A549 (cell line): ENCODE measurements at regions not wholly inside any gene's neighbourhood (a gene's known extent, or its start where the extent isn't known, plus 50 kb on each side); places are given as distances from the start of the nearest gene placed in this dataset.

Experiments used
- ATAC-seq, 2 experiments: fragments of 200-7000 bp in 1 of 2; fragments of >200 bp in 1 of 2; cut with Nextera tagmentation in 1 of 2; cut with Tn5 transposase in 1 of 2; 3 replicates each; pipeline versions ENCODE4 v1.8.0 to v1.9.1; 2018 to 2020; ENCODE audit warnings: mild to moderate bottlenecking in 1 of 2, moderate library complexity in 1 of 2
- CTCF ChIA-PET: fragments of 300-600 bp; sonication (Branson Sonifier 250); formaldehyde crosslinking; extraction: SDS; loops from one replicate; lab custom pipeline; 2021; ENCODE audit warnings: antibody characterized with exemption, inconsistent platforms; lab: Yijun Ruan, JAX
- POLR2A ChIA-PET: fragments of 350-600 bp; formaldehyde crosslinking; extraction: SDS; loops from one replicate; lab custom pipeline; 2021; ENCODE audit warnings: antibody characterized with exemption, inconsistent platforms; lab: Yijun Ruan, JAX
- DNase-seq, 2 experiments: peaks; one replicate each; pipeline versions ENCODE4 v3.0.0 to v3.0.0-alpha.2; 2011 to 2016; ENCODE audit warnings: low read depth in 1 of 2, low spot score in 1 of 2
- FAIRE-seq: peaks from 2 replicates; lab custom pipeline; 2011; peaks lifted over from hg19 to GRCh38; lab: Jason Lieb, UNC
- H3K27ac ChIP-seq, 2 experiments: fragments of >200 bp; sonication (Bioruptor Twin); formaldehyde crosslinking; 3 replicates each; pipeline ENCODE4 v1.5.1; 2016 to 2017
- H3K4me1 ChIP-seq: fragments of >200 bp; sonication (Bioruptor Twin); formaldehyde crosslinking; 3 replicates; pipeline ENCODE4 v1.6.1; 2016
- H3K4me2 ChIP-seq: fragments of >200 bp; sonication (Bioruptor Twin); formaldehyde crosslinking; 3 replicates; pipeline ENCODE4 v1.6.1; 2016
- H3K4me3 ChIP-seq: fragments of >200 bp; sonication (Bioruptor Twin); formaldehyde crosslinking; 3 replicates; pipeline ENCODE4 v1.5.1; 2016
- H3K9me3 ChIP-seq: fragments of >200 bp; sonication (Bioruptor Twin); formaldehyde crosslinking; 3 replicates; pipeline ENCODE4 v1.6.1; 2016
- BCL3 ChIP-seq: fragments of >200 bp; sonication (Bioruptor Twin); formaldehyde crosslinking; IDR thresholded peaks from 3 replicates; pipeline ENCODE4 v1.6.1; 2016
- CBX8 ChIP-seq: fragments of 200-600 bp; sonication (generic); IDR thresholded peaks from 2 replicates; pipeline ENCODE4 v1.6.1; 2016
- CEBPB ChIP-seq, 2 experiments: fragments of >200 bp in 1 of 2; sonication (Bioruptor Twin) in 1 of 2; formaldehyde crosslinking in 1 of 2; IDR thresholded peaks; 2 replicates each; pipeline ENCODE4 v1.6.1; 2012 to 2016
- CHD2 ChIP-seq: fragments of 150-350 bp; IDR thresholded peaks from 2 replicates; pipeline ENCODE4 v1.6.1; 2014; ENCODE audit warnings: low read length; ENCODE audit not compliant: partially characterized antibody
- CHD4 ChIP-seq: fragments of 200-600 bp; sonication (generic); IDR thresholded peaks from 2 replicates; pipeline ENCODE4 v1.6.1; 2016; ENCODE audit warnings: antibody characterized with exemption, mild to moderate bottlenecking, borderline replicate concordance
- E2F6 ChIP-seq: IDR thresholded peaks from 2 replicates; pipeline ENCODE4 v1.6.1; 2012; ENCODE audit warnings: low read depth, borderline replicate concordance
- EHF ChIP-seq: fragments of 250-450 bp; sonication (Bioruptor Pico); IDR thresholded peaks from 2 replicates; pipeline ENCODE4 v1.5.0; 2020; ENCODE audit warnings: mild to moderate bottlenecking
- FOSB ChIP-seq: fragments of 250-450 bp; sonication (Bioruptor Pico); IDR thresholded peaks from 2 replicates; pipeline ENCODE4 v1.5.0; 2020; ENCODE audit warnings: mild to moderate bottlenecking, moderate library complexity
- GATA3 ChIP-seq: IDR thresholded peaks from 2 replicates; pipeline ENCODE4 v1.6.1; 2012; ENCODE audit warnings: borderline replicate concordance
- HES2 ChIP-seq: fragments of >200 bp; sonication (Bioruptor Twin); formaldehyde crosslinking; IDR thresholded peaks from 2 replicates; pipeline ENCODE4 v1.6.1; 2016
- HEYL ChIP-seq: fragments of 250-450 bp; sonication (Bioruptor Pico); IDR thresholded peaks from 2 replicates; pipeline ENCODE4 v1.8.0; 2021; ENCODE audit warnings: mild to moderate bottlenecking, moderate library complexity
- JUN ChIP-seq, 2 experiments: fragments of >200 bp; sonication (Bioruptor Twin); formaldehyde crosslinking; IDR thresholded peaks; 2 replicates in 1 of 2; 3 replicates in 1 of 2; pipeline ENCODE4 v1.6.1; 2016 to 2017
- JUNB ChIP-seq: fragments of >200 bp; sonication (Bioruptor Twin); formaldehyde crosslinking; IDR thresholded peaks from 2 replicates; pipeline ENCODE4 v1.6.1; 2016
- KDM1A ChIP-seq: fragments of 200-600 bp; sonication (generic); IDR thresholded peaks from 2 replicates; pipeline ENCODE4 v1.6.1; 2016; ENCODE audit warnings: low read depth, mild to moderate bottlenecking
- MAX ChIP-seq: IDR thresholded peaks from 2 replicates; pipeline ENCODE4 v1.6.1; 2012
- MYC ChIP-seq: IDR thresholded peaks from 2 replicates; pipeline ENCODE4 v1.6.1; 2012; ENCODE audit warnings: mild to moderate bottlenecking, inconsistent platforms, low read length, improper control_type of control experiment, borderline replicate concordance
- NR3C1 ChIP-seq: fragments of >200 bp; sonication (Bioruptor Twin); formaldehyde crosslinking; IDR thresholded peaks from 3 replicates; pipeline ENCODE4 v1.6.1; 2017
- PHF8 ChIP-seq: fragments of 200-600 bp; sonication (generic); IDR thresholded peaks from 2 replicates; pipeline ENCODE4 v1.6.1; 2016; ENCODE audit warnings: low read depth, mild to moderate bottlenecking, antibody characterized with exemption, moderate library complexity, borderline replicate concordance
- POLR2A ChIP-seq: IDR thresholded peaks from 2 replicates; pipeline ENCODE4 v1.6.1; 2012; ENCODE audit warnings: mild to moderate bottlenecking, low read length
- REST ChIP-seq: fragments of 200-600 bp; sonication (generic); IDR thresholded peaks from 2 replicates; pipeline ENCODE4 v1.6.1; 2016; ENCODE audit warnings: antibody characterized with exemption, mild to moderate bottlenecking, moderate library complexity
- SMC3 ChIP-seq: fragments of >200 bp; sonication (Bioruptor Twin); formaldehyde crosslinking; IDR thresholded peaks from 3 replicates; pipeline ENCODE4 v1.6.1; 2018; ENCODE audit warnings: inconsistent platforms
- USF2 ChIP-seq: fragments of 450-650 bp; IDR thresholded peaks from 2 replicates; pipeline ENCODE4 v1.6.1; 2014; ENCODE audit warnings: antibody characterized with exemption
- ZFP36 ChIP-seq: fragments of 450-650 bp; IDR thresholded peaks from 2 replicates; pipeline ENCODE4 v1.6.1; 2014; ENCODE audit warnings: borderline replicate concordance; ENCODE audit not compliant: partially characterized antibody
- ZSCAN20 ChIP-seq: fragments of 250-450 bp; sonication (Bioruptor Pico); IDR thresholded peaks from 2 replicates; pipeline ENCODE4 v1.8.0; 2022; ENCODE audit warnings: mild to moderate bottlenecking, moderate library complexity
- WGBS: methylation state at CpG from one replicate; pipeline ENCODE4 v1.1.6; 2017; ENCODE audit errors: missing lambda C conversion rate; 5-methylcytosine and 5-hydroxymethylcytosine counted together

- TF ChIP-seq KDM1A, result no peak
- TF ChIP-seq SMC3, result no peak
- no peak for TF ChIP-seq USF2
- no peak for TF ChIP-seq EHF (CRISPR knock-in tag)
- TF ChIP-seq, all 56 proteins: peak for 0
Observed at GRCh38 chr20:48194583-48194982, 409.3 kb upstream of the SULF2 start (continued).

GRCh38 chr20:48193627-48194425 is 408.5 kb upstream of the SULF2 start:
- no peak for DNase-seq
- TF ChIP-seq HEYL (CRISPR knock-in tag) (no peak), ZFP36 (no peak), CEBPB (IDR thresholded peaks at IDR 0.05) (no peak)
- H3K9me3 ChIP-seq, result peaks cover 8% of the 10 kb centered on the region; the same call in 2 of the 3 replicates
- no peak overlapping the region for H3K4me2 ChIP-seq
- ChIA-PET POLR2A (no interaction called here), CTCF (interaction anchor here (1.3 kb wide), 1 partner anchor 407 kb away, joined by 4 read pairs; no protein-coding TSS in a partner anchor)
- ATAC-seq, result no peak
- 65% methylated on average over 11 of the region's 11 CpGs for WGBS
- H3K27ac ChIP-seq, result no peak overlapping the region
- H3K4me1 ChIP-seq, result no peaks in the 10 kb centered on the region
- no peak for FAIRE-seq
- H3K4me3 ChIP-seq, result no peak overlapping the region

GRCh38 chr20:48192109-48192508 is 406.8 kb upstream of the SULF2 start:
- Histone ChIP-seq H3K4me3 (no peak overlapping the region), H3K9me3 (peaks cover 8% of the 10 kb centered on the region; the same call in 2 of the 3 replicates), H3K4me1 (no peaks in the 10 kb centered on the region), H3K27ac (no peak overlapping the region), H3K4me2 (no peak overlapping the region)
- ChIA-PET CTCF (interaction anchor here (0.5 to 1.0 kb wide), 3 partner anchors 38 to 406 kb away, joined by 3 to 6 read pairs (median 3); no protein-coding TSS in a partner anchor), POLR2A (no interaction called here)
- TF ChIP-seq JUNB (no peak), E2F6 (no peak), ZFP36 (no peak), CHD4 (no peak), MAX (no peak)
- WGBS, result 37% methylated on average over 5 of the region's 12 CpGs
- DNase-seq, result no peak
- no peak for FAIRE-seq
- no peak for ATAC-seq

- Histone ChIP-seq H3K4me1 (no peaks in the 10 kb centered on the region), H3K4me2 (no peak overlapping the region), H3K27ac (no peak overlapping the region), H3K4me3 (no peak overlapping the region), H3K9me3 (peaks cover 8% of the 10 kb centered on the region; the same call in 2 of the 3 replicates)
- POLR2A ChIA-PET, result no interaction called here
- 33% methylated on average over 3 of the region's 3 CpGs for WGBS
- FAIRE-seq (no peak), ATAC-seq (no peak; a peak in 1 of 6 replicates), DNase-seq (no peak)
- CTCF ChIA-PET, result interaction anchor here (0.5 to 0.9 kb wide), 2 partner anchors 37 to 185 kb away, joined by 3 read pairs; no protein-coding TSS in a partner anchor
- no peak for TF ChIP-seq CHD2
- no peak for TF ChIP-seq NR3C1
- no peak for TF ChIP-seq HEYL (CRISPR knock-in tag)
- TF ChIP-seq HES2, result no peak
- no peak for TF ChIP-seq POLR2A
- TF ChIP-seq BCL3, result no peak
- TF ChIP-seq ZSCAN20 (CRISPR knock-in tag), result no peak
- no peak for TF ChIP-seq MYC
- TF ChIP-seq GATA3, result no peak
- TF ChIP-seq USF2, result no peak
- no peak for TF ChIP-seq REST
- TF ChIP-seq PHF8, result no peak
- TF ChIP-seq FOSB, result no peak
- TF ChIP-seq JUN (IDR thresholded peaks at IDR 0.05), result no peak
- no peak for TF ChIP-seq CBX8
- TF ChIP-seq CEBPB (IDR thresholded peaks at IDR 0.05), result no peak
Observed at GRCh38 chr20:48191200-48191599, 405.9 kb upstream of the SULF2 start.
